Fibroblast of lung (primary cell): ENCODE measurements at regions not wholly inside any gene's neighbourhood (a gene's known extent, or its start where the extent isn't known, plus 50 kb on each side); places are given as distances from the start of the nearest gene placed in this dataset.

Experiments
- CTCF ChIP-seq, 2 donors: IDR thresholded peaks in 1 of 2; conservative IDR thresholded peaks in 1 of 2; 1 replicate in 1 of 2; 2 replicates in 1 of 2; pipeline ENCODE4 v1.5.1; 2011 to 2012; ENCODE audit warnings: low read length in 2 of 2, control low read depth in 1 of 2, inconsistent platforms in 1 of 2, low read depth in 1 of 2, mild to moderate bottlenecking in 1 of 2
- EZH2 ChIP-seq: IDR thresholded peaks from 2 replicates; pipeline ENCODE4 v1.5.1; 2012; ENCODE audit warnings: low read length, control low read depth, mild to moderate bottlenecking; ENCODE audit errors: missing control alignments

GRCh38 chr5:52693836-52694235, 93.9 kb upstream of the ITGA1 start:
- TF ChIP-seq CTCF (conservative IDR thresholded peaks at IDR 0.05 in 1 of 2, IDR thresholded peaks at IDR 0.05 in 1 of 2; ENCODE audit: low read depth in 1 of 2, low read length in 2 of 2) (no peak), EZH2 (no peak)
